ENCODE measurements at regions not wholly inside any gene's neighbourhood (a gene's known extent, or its start where the extent isn't known, plus 50 kb on each side); places are given as distances from the start of the nearest gene placed in this dataset.

GRCh38 chr18:53752781-53753367 is 471.6 kb downstream of the MBD2 start:
- DNase-seq (ENCODE audit: low read depth in 1 of 2, low spot score in 1 of 2) = no peak
- in situ Hi-C loops (cut with HindIII; ENCODE audit: low pct_unique_long_range_greater_than_20kb, low sequenced_read_pairs) = no loop called here
- no peak for TF ChIP-seq JUND (IDR thresholded peaks at IDR 0.05; ENCODE audit: low read depth)

- in situ Hi-C loops (cut with HindIII; ENCODE audit: low pct_unique_long_range_greater_than_20kb, low sequenced_read_pairs) = no loop called here
- TF ChIP-seq JUND (IDR thresholded peaks at IDR 0.05; ENCODE audit: low read depth) = no peak
- no peak for DNase-seq (ENCODE audit: low read depth in 1 of 2, low spot score in 1 of 2)
Measured at GRCh38 chr18:53749766-53750165, 474.7 kb downstream of the MBD2 start.

GRCh38 chr18:53747663-53748160 is 476.8 kb downstream of the MBD2 start:
- DNase-seq (ENCODE audit: low read depth in 1 of 2, low spot score in 1 of 2) = no peak
- TF ChIP-seq JUND (IDR thresholded peaks at IDR 0.05; ENCODE audit: low read depth) = no peak
- in situ Hi-C loops (cut with HindIII; ENCODE audit: low pct_unique_long_range_greater_than_20kb, low sequenced_read_pairs) = no loop called here

GRCh38 chr18:53747210-53747609 is 477.3 kb downstream of the MBD2 start:
- DNase-seq (ENCODE audit: low read depth in 1 of 2, low spot score in 1 of 2) = no peak
- TF ChIP-seq JUND (IDR thresholded peaks at IDR 0.05; ENCODE audit: low read depth) = no peak
- in situ Hi-C loops (cut with HindIII; ENCODE audit: low pct_unique_long_range_greater_than_20kb, low sequenced_read_pairs) = no loop called here

DNA sequence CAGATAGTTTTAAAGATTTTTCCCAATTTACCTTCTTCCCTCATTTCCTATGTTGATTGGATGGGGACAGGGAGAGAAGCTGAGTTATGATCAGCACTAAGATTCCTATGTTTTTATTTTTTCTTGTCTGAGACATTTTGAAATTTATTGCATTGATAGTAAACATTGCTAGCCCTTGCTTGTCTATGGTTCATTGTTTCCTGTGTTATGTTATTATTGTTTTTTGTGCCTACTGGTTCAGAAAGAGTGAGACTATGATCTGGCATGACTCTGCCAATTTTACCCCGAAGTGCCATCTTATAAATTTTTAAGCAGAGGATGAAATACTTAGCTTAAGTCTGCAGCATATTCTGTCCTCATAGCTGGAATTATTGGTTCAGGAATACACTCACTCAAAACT is 478.5 kb downstream of the MBD2 start:
- DNase-seq (ENCODE audit: low read depth in 1 of 2, low spot score in 1 of 2) = no peak
- TF ChIP-seq JUND (IDR thresholded peaks at IDR 0.05; ENCODE audit: low read depth) = no peak
- in situ Hi-C loops (cut with HindIII; ENCODE audit: low pct_unique_long_range_greater_than_20kb, low sequenced_read_pairs) = no loop called here

DNA sequence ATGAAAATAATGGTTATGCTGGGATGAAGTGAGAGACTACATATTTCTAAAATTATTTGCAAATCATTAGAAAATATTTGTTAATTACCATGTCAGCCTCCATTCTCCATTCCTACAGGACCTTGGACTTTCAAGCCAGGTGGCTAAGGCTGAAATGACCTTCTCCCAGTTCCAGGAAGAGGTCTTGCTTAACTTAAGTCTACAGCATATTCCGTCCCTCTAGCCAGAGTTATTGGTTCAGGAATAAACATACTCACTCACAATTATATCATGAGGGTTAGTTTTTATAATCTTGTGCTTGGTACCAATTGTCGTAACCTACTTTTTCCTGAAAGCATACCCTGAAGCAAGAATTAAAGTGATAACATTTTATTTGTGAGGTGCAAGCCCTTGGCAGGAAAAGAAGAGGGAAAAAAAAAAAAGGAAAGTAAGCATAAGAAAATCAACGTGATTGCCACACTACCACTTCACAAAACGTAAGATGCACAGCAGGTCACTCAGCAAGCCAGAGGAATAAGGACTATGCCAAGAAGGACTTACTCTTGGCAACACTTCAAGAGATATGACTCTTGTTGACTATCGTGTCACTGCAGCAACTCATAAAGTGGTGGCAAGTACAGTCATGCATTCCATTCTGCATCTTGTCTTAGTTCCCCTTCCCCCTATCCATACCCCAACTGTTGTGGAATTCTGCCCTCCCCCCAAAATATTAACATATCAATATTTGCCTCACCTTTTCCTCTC is 479.1 kb downstream of the MBD2 start:
- no peak for TF ChIP-seq JUND (IDR thresholded peaks at IDR 0.05; ENCODE audit: low read depth)
- no peak for DNase-seq (ENCODE audit: low read depth in 1 of 2, low spot score in 1 of 2)
- in situ Hi-C loops (cut with HindIII; ENCODE audit: low pct_unique_long_range_greater_than_20kb, low sequenced_read_pairs) = no loop called here

DNA sequence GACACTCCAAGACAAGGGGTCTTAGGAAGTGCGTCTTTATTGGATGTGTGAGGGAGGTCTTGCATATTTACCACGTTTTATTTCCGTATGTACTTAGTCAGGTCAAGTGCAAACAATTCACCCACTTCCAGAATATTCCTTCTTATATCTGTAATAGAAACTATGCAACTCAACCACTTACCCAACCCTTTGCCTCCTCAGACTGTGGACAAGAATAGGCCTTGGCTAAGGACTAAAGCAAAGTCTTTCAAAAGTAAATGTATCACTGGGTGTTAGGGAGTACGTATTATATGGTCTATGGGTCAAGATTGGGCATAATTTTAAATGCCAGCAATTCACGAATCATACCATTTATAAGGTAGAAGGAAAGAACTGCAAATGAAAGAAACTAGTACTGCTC is 484.8 kb downstream of the MBD2 start:
- no peak for DNase-seq (ENCODE audit: low read depth in 1 of 2, low spot score in 1 of 2)

GRCh38 chr18:53735526-53735925 is 488.9 kb downstream of the MBD2 start:
- in situ Hi-C loops (cut with HindIII; ENCODE audit: low pct_unique_long_range_greater_than_20kb, low sequenced_read_pairs) = no loop called here
- TF ChIP-seq JUND (IDR thresholded peaks at IDR 0.05; ENCODE audit: low read depth) = no peak
- DNase-seq (ENCODE audit: low read depth in 1 of 2, low spot score in 1 of 2) = no peak

More for the DNA sequence above, 484.8 kb downstream of the MBD2 start:
- no peak for TF ChIP-seq JUND (IDR thresholded peaks at IDR 0.05; ENCODE audit: low read depth)
- in situ Hi-C loops (cut with HindIII; ENCODE audit: low pct_unique_long_range_greater_than_20kb, low sequenced_read_pairs) = no loop called here

GRCh38 chr18:53715243-53715853 is 509.1 kb downstream of the MBD2 start:
- no peak for TF ChIP-seq JUND (IDR thresholded peaks at IDR 0.05; ENCODE audit: low read depth)
- in situ Hi-C loops (cut with HindIII; ENCODE audit: low pct_unique_long_range_greater_than_20kb, low sequenced_read_pairs) = no loop called here
- DNase-seq (ENCODE audit: low read depth in 1 of 2, low spot score in 1 of 2) = peak in 1 of 2 experiments; percentile 6

GRCh38 chr18:53710080-53710479 is 514.4 kb downstream of the MBD2 start:
- no peak for TF ChIP-seq JUND (IDR thresholded peaks at IDR 0.05; ENCODE audit: low read depth)
- no peak for DNase-seq (ENCODE audit: low read depth in 1 of 2, low spot score in 1 of 2)
- in situ Hi-C loops (cut with HindIII; ENCODE audit: low pct_unique_long_range_greater_than_20kb, low sequenced_read_pairs) = no loop called here

- DNase-seq (ENCODE audit: low read depth in 1 of 2, low spot score in 1 of 2) = no peak
- no peak for TF ChIP-seq JUND (IDR thresholded peaks at IDR 0.05; ENCODE audit: low read depth)
- in situ Hi-C loops (cut with HindIII; ENCODE audit: low pct_unique_long_range_greater_than_20kb, low sequenced_read_pairs) = no loop called here
Measured at GRCh38 chr18:53702480-53702879, 522.0 kb downstream of the MBD2 start.

- TF ChIP-seq JUND (IDR thresholded peaks at IDR 0.05; ENCODE audit: low read depth) = no peak
- DNase-seq (ENCODE audit: low read depth in 1 of 2, low spot score in 1 of 2) = no peak
- in situ Hi-C loops (cut with HindIII; ENCODE audit: low pct_unique_long_range_greater_than_20kb, low sequenced_read_pairs) = no loop called here
Measured at GRCh38 chr18:53701697-53702096, 522.8 kb downstream of the MBD2 start.

- no peak for TF ChIP-seq JUND (IDR thresholded peaks at IDR 0.05; ENCODE audit: low read depth)
- in situ Hi-C loops (cut with HindIII; ENCODE audit: low pct_unique_long_range_greater_than_20kb, low sequenced_read_pairs) = no loop called here
- peak; percentile 35 to 67 for DNase-seq (ENCODE audit: low read depth in 1 of 2, low spot score in 1 of 2)
Measured at GRCh38 chr18:53698907-53699306, 525.6 kb downstream of the MBD2 start.
